HG02610 (cell line): ENCODE measurements at regions not wholly inside any gene's neighbourhood (a gene's known extent, or its start where the extent isn't known, plus 50 kb on each side); places are given as distances from the start of the nearest gene placed in this dataset.
"Not testable (repeated sequence)": the region's sequence is repeated elsewhere in the genome, so short reads cannot be mapped to it uniquely, and the experiment has no call there.

ENCODE experiments used
- ATAC-seq: cut with Tn5 transposase; IDR thresholded peaks from one replicate; pipeline ENCODE4 v1.9.1; 2021; ENCODE audit warnings: mild to moderate bottlenecking, moderate library complexity; ENCODE audit not compliant: unreplicated experiment

DNA sequence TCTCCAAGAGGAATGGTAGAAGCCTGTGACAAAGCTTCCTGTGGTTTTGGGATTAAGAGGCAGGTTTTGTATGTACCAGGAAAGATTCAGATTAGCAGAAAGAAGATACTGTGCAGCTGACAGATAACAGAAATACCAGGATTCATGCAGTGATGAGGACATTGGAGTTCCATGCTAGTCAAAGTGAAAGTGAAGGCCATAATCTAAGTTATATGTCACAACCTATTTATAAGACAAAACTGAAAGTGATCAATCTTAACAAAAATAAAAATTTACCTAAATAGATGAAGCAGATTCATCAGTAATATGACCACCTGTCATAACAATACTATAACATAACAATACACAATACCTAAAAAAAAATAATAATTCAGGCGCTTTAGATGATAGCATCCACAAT lies 1305.2 kb upstream of the PCDH9 start:
- peak; percentile 93 for ATAC-seq

DNA sequence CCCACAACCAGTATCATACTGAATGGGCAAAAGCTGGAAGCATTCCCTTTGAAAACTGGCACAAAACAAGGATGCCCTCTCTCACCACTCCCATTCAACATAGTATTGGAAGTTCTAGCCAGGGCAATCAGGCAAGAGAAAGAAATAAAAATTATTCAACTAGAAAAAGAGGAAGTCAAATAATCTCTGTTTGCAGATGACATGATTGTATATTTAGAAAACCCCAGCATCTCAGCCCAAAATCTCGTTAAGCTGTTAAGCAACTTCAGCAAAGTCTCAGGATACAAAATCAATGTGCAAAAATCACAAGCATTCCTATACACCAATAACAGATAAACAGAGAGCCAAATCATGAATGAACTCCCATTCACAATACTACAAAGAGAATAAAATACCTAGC lies 1297.0 kb upstream of the PCDH9 start:
- not testable (repeated sequence) for ATAC-seq

DNA sequence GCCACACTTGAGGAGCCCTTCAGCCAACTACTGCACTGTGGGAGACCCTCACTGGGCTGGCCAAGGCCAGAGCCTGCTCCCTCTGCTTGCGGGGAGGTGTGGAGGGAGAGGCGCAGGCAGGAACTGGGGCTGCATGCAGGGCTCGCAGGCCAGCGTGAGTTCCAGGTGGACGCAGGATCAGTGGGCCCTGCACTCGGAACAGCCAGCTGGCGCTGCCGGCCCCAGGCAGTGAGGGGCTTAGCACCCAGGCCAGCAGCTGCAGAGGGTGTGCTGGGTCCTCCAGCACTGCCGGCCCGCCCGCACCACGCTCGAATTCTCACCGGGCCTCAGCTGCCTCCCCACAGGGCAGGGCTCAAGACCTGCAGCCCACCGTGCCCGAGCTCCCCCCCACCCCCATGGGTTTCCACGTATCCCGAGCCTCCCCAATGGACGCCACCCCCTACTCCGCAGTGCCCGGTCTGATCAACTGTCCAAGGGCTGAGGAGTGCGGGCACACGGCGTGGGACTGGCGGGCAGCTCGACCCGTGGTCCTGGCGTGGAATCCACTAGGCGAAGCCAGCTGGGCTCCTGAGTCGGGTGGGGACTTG lies 1293.8 kb upstream of the PCDH9 start:
- ATAC-seq = no peak

DNA sequence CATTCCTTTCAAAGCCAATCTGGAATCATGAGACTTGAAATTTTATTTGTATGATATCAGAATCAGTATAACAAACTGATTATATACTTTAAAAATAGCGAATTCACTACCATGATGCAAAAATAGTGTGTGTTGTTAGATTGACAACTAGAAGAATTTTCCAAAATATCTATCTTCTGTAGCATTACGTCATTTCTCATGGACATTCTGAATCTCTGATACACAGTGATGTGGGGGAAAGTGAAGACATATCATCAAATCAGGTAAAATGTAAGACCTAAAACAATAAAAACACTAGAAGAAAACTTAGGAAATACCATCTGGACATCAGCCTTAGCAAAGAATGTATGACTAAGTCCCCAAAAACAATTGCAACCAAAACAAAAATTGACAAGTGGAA lies 1292.0 kb upstream of the PCDH9 start:
- ATAC-seq = no peak

DNA sequence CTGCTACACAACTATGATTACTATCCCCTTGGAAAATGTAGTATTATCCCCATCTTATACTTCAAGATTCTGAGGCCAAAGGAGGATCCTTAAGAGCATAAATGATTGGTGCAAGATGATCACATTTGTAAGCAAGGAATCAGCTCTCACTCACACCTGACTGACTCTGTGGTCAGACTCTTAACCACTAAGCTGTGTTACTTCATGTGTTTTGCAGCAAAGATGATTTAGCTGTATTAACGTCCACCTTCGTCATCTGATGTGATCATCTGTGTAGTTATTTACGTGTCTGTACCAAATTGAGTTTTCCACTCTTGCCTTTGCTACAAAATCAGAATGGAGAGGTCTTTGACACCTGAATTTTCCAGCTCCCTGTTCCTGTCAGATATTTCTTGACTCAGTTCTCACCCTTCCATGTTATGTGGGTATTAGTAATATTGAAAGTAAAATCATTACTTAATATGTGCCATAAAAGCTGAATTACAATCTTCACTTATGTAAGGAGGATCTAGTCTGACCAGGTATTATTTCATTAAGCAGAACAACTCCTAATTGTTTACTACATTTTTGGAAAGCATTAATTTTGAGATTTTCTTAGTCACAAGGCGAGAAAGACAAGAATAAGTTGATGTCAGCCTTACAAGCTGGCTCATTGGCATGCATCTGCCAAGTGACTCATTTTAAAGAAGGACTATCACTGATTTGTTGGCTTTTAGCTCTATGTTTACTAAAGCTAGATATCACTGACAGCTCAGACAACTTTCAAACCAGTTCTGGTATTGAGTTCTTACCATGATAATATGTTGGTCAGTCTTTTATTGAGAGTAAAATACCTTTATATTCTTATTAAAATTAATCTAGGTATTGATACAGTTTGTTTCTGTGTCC lies 1279.8 kb upstream of the PCDH9 start:
- ATAC-seq = peak; percentile 63

DNA sequence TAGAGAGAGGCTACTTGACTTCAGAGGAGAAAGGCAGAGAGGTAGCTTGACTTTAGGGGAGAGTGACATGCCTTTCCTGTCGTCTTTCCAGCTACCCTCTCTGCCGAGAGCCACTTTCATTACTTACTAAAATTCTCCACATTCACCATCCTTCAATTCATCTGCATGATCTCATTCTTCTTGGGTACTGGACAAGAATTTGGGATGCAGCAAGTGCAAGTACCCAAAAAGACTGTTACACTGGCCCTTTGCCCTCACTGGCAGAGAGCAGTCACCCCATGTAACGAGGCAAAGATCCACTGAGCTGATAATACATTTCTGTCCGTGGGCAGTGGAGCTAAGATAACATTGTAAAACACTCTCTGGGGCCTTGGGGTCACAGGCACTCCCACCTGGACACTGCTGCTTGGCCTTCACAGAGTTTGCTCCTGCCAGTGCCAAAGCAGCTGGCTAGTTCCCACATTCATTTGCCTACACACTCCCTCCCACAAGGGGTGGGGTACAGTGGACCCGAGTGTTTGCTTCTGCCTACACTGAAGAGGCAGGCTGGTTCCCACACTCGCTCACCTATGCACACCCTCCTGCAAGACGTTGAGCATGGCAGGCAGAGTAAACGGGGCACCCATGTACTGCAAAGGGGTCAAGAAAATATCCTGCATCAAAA lies 1276.9 kb upstream of the PCDH9 start:
- no peak for ATAC-seq

DNA sequence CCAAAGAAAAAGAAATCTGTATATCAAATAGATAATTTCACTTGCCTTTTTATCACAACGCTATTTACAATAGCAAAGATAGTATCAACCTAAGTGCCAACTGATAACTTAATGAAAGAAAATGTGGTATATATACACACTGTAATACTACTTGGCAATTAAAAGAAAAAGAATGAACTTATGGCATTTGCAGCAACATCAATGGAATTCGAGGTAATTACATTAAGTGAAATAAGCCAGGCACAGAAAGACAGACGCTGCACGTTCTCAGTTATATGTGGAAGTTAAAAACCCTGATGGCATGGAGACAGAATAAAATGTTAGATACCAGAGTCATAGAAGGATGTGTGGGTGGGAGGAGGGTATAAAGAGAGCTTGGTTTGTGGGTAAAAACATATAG lies 1260.5 kb upstream of the PCDH9 start:
- no peak for ATAC-seq

DNA sequence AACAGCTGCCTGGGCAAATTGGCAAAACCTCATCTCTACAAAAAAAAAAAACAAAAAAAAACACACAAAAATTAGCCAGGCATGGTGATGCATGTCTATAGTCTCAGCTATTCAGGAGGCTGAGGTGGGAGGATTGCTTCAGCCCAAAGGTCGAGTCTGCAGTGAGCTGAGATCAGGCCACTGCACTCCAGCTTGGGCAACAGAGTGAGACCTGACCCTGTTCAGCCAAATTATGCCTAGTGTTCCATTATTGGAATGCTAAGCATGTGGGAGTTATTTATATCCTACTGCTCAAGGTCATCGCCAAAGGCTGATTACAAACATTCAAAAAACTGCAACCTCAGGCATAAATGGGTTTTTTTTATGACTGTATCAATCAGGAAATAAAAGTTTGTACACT lies 1251.0 kb upstream of the PCDH9 start:
- ATAC-seq = no peak

DNA sequence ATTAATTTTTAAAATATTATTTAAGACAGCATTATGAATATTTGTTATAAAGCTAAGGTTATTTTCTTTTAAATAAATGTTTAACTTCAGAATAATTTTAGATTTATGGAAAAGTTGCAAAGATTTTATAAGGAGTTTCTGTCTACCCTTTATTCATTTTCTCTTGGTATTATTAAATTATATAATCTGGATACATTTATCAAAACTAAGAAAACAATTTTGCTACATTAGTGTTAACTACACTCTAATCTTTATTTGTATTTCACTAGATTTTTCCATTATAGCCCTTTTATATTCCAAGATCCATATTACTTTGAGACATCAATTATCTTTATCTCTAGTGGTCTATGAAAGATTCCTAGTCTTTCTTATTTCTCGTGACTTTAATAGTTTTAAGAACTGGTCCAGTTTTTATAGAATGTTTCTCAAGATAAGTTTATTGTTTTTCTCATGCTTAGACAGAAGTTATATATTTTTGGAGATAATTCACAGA lies 1243.7 kb upstream of the PCDH9 start:
- no peak for ATAC-seq

DNA sequence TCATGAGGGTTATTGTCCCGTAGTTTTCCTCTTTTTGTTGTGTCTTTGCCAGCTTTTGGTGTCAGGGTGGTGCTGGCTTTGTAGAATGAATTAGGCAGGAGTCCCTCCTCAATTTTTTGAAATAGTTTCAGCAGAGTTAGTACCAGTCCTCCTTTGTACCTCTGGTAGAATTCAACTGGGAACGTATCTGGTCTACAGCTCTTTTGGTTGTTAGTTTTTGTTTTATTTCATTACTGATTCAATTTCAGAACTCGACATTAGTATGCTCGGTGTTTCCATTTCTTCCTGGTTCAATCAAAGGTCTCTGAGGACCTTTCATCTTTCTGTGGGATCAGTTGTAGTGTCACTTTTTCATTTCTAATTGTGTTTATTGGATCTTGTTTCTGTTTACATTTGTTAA lies 1237.0 kb upstream of the PCDH9 start:
- ATAC-seq = no peak

DNA sequence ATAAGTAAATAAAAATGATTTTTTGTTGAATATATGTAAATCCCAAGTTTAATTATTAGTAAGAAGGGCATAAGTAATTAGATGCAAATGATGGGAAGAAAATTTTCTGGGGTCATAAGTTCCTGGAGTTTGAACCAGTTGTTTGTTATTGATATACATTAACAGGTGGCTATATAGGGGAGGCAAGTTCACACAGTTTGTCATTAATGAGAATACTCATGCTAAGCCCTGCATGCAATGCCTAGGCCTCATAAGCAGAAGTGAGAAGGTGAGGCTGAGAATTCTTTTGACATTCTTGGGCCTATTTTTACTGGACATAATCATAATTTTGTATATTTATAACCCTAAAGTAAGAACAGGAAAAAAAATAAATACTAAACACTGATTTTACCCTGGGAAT lies 1210.7 kb upstream of the PCDH9 start:
- no peak for ATAC-seq

DNA sequence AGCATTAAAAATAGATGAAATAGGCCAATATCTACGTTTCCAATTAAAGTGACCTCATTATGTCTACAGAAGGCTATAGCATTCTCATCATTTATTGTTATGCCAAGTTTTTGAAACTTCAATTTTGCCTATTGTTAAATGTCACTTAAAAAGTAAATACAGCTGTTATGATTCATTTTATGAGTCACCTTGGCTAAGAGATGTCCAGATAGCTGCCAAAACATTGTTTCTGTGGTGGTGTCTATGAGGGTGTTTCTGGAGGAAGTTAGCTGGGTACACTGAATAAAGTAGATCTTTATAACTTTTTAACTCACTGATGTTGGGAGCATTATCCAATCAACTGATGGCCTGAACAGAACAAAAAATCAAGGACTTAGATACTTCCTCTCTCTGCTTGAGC lies 1209.7 kb upstream of the PCDH9 start:
- ATAC-seq = no peak

DNA sequence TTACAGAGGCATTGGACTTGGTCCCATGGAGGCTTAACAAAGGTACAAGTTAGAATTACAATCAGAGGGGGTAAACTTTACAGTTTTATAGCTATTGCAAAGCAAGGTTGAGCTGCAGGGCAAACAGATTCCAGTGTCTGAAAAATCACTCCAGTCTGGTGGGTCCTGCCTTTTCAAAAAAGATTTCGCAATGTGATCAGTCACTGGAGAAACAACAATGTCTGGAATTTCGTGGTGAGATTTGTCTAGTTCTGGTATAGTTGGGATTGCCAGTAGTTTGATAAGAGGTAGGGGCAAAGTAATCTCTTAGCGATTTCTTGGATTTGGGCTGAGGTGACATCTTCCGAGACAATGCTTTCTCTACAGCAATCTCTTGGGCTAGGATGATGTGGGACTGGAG lies 1198.2 kb upstream of the PCDH9 start:
- ATAC-seq = no peak

DNA sequence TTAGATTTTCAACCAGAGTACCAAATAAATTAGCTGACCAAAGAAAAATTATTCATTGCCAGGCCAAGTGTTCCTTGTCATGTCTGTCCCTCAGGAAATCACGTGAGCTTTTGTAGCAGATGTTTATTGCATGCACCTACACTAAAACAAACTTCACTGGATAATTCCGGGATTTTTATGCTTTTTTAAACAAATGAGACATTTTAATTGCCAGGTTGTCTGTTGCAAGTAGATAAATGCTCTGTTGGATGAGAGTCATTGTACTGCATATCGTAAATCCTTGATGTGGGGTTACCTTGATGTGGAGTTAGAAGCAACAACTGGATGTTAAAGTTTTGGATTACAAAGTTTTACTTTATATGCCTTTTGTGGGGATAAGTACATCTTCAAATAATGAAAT lies 1187.7 kb upstream of the PCDH9 start:
- ATAC-seq = no peak

DNA sequence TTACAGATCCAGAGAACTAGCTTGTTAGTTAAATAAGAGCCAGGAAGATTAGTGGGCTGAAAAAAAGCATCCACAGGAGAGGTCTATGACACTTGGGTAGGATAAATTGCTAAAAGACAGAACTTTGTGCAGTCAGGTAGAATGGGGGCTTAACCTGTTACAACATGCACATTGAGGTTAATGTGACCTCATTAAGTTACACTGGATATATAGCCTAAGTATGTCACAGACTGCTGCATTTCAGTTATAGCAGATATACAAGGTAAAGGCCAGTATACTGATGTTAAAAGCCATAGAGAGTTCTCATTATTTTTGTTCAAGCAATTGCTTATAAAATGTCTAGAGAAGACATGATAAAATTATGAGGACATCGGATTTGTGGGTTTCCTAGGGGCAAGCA lies 1179.9 kb upstream of the PCDH9 start:
- ATAC-seq = no peak

DNA sequence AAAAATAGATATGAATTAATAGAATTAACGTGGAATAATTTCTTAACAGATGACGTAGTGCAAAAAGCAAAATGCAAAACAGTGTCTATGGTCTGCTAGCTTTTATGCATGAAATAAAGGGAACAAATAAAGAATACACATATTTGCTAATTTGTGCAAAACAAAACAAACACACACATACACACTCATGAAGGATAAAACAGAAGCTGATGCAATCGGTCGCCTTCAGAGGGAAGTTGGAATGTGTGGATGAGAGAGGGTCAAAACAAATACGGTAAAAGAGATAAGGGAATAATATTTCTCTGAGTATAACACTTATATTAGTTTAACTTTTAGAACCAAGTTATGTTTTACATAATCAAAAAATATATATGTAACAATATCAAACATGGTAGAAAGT lies 1160.9 kb upstream of the PCDH9 start:
- no peak for ATAC-seq

DNA sequence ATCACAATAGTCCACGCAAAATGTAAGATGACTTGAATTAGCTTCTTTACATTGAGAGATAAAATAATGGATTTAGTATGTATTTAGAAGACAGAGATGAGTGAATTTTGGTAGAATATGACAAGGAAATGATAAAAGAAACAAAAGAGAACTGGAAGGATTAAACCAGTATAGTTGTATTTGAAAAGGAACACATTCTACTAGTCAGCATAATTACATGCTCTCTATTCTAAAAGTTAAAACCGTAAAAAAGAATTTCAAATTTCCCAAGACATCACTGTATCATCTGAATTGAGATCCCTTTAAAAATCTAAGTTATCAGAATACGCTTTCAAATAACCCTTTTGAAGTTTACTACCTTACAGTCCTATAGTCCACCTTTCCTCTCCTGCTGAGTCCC lies 1156.7 kb upstream of the PCDH9 start:
- ATAC-seq = no peak

DNA sequence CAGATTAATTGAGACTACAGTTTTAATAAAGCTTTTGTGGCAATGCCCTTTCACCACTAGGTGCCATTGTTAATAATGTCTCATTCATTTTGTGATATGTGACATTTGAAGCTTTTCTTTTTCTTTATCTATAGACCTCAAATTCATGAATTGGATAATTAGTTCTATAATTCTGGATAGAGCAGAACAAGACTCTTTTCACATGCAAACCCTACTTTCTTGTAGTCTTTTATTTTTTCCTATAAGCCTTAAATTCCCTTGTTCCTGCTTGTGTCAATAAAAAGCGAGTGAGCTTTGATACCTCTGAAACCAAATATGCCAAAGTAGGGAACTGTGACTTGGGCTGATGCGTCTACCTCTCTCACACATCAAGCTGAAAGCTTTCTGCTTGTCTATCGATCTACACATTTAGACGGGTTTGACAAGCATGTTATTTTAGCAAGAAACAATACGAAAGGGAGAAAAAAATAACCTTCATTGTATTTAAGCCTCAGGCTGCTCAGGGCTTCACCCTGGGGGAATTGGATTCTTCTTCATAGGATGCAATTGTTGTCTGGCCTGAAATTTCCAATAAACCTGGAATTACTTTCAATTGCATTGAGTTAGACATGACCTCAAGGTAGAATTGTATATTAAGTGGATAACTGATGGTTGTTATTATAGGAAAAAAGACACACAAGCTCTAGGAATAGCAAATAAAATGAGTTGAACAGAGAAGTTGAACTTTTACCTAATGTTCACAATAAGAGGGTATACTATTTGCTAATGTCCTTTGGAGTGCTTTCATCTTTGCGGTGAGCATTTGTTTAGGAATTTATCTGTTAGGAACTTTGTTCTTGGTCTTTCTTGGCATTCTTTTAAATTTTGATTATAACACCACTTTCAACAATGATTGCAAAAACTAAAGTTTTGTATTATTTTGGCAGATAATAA lies 1150.2 kb upstream of the PCDH9 start:
- ATAC-seq = no peak

DNA sequence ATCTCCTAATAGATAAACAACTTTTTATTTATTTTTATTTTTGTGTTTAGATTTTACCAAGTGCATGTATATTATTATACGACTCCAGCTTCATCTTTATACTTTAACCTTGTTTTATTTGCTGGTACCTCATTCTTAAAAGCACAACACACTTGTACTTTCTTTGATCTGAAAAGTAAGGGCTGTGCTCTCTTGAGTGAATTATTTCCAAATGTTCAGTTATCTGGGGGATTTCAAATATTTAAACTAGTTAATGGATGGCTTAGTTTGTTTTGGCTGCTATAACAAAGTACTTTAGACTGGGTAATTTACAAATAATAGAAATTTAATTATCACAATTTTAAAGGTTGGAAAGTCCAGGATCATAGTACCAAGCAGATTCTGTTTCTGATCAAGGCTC lies 1148.2 kb upstream of the PCDH9 start:
- no peak for ATAC-seq

DNA sequence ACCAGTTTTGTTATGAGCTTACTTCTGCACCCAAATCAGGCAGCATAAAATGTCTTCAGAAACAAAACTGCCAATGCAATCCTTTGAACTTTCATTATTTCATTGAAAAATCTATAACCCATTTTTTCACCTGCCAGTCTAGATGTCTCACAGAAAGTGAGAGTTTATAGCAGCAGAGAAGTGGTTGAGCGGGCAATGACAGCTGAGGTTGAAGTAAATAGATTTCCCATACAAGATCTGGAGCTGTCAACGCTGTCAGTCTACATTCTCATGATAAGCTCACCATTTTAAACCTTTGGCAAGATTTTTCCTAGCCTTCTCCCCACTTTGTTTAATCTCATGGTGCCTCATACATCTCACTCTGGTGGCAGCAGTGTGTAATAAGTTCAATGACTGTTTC lies 1144.9 kb upstream of the PCDH9 start:
- ATAC-seq = no peak

DNA sequence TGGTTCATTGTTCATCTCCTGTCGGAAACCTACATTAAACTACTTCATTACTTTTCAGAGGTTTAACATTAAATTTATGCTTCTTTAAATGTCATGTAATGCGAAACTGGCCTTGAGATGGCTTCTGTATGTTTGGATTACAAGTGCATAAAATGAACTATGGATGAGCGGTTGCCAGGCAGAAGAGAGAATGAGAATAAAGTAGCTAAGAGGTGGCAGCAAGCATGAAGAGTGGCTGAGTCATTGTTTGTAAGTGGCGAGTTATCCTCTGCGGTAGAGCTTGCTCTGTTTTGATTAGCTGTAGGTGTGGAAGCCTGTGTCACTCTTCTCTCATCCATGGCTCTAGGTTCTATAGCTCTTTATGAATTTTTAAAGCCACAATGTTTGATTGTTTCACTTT lies 1139.6 kb upstream of the PCDH9 start:
- ATAC-seq = no peak
